KOPT-K1 (cell line): ENCODE measurements at regions not wholly inside any gene's neighbourhood (a gene's known extent, or its start where the extent isn't known, plus 50 kb on each side); places are given as distances from the start of the nearest gene placed in this dataset.

Experiments used
- H3K27ac ChIP-seq: fragments of 200-600 bp; sonication (generic); 2 replicates; pipeline ENCODE4 v1.5.1; 2016; ENCODE audit warnings: antibody characterized with exemption, mild to moderate bottlenecking, low read depth, low read length; ENCODE audit not compliant: poor library complexity, severe bottlenecking
- H3K36me3 ChIP-seq: fragments of 200-600 bp; sonication (generic); 2 replicates; pipeline ENCODE4 v1.5.1; 2017; ENCODE audit warnings: antibody characterized with exemption, mild to moderate bottlenecking, low read length, moderate library complexity; ENCODE audit not compliant: insufficient read depth
- H3K9me3 ChIP-seq: fragments of 200-600 bp; sonication (generic); 2 replicates; pipeline ENCODE4 v1.5.1; 2017; ENCODE audit warnings: antibody characterized with exemption, low read length, mild to moderate bottlenecking; ENCODE audit not compliant: insufficient read depth, poor library complexity, severe bottlenecking

DNA sequence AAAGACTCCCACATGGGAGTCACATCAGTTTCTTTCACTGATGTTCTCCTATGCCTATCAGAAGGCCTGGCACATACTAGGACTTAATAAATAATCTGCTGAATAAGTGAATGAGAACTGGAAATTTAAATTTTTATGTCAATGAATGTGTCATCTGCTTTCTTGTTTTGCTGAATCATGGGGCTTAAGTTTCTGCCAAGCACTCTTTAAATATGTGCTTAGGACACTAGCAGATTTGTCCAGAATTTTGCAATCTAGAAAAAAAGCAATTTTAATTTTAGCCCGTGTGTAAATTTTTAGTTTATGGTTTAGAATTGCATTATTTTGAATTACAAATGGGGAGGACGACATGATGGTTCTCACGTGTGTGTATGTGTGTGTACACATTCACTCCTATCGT is 803.1 kb downstream of the USP25 start:
- Histone ChIP-seq H3K27ac (no peak overlapping the region), H3K9me3 (no peaks in the 10 kb centered on the region), H3K36me3 (no peaks in the 10 kb centered on the region)

GRCh38 chr21:16533692-16534407 is 804.1 kb downstream of the USP25 start:
- no peak overlapping the region for H3K27ac ChIP-seq
- no peaks in the 10 kb centered on the region for H3K9me3 ChIP-seq
- no peaks in the 10 kb centered on the region for H3K36me3 ChIP-seq

DNA sequence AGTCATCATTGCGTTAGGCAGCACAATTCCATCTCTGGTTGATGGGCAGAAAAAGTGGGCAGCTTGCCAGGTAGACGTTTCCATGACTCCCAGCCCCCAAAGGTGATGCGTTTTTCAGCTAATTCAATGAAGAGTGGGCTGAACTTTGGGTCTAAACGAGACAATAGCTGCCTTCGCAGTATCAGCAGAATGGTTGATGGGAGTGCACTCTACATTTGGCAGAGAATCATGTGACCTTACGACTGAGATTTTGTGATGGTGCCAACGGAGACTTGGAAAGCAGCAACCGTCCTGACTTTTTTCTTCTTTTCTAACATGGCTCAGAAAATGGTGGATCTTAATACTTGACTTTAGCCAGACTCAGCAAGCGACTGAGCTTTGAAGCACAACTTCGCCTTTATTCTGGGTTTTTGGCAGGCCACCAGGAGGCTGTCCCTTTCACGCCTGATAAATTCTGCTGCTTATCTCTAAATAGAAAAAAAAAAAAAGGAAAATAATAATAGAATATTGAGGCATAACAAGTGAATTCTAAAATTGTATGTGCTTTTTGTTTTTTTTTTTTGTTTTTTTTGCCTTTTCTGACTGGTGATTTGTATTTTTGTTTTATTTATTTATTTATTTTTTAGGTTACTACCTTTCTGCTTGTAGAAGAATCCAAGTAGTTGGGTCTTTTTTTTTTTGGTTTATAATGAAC is 804.8 kb downstream of the USP25 start:
- Histone ChIP-seq H3K27ac (no peak overlapping the region), H3K36me3 (no peaks in the 10 kb centered on the region), H3K9me3 (no peaks in the 10 kb centered on the region)

DNA sequence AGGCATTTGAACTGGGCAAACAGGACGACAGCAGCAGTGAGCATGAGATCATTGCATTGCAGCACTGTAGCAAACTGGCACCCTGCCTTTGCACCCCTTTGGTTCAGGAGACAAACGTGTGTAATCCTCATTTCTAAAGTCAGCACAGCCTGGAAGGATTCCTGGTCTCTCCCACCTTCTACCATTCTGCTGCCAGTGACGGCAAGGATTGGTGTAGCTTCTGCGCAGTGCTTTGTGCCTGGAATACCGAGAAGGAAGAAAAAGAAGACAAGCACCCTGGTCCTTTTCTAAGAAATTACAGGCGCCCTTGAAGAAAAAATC is 805.3 kb downstream of the USP25 start:
- Histone ChIP-seq H3K36me3 (no peaks in the 10 kb centered on the region), H3K27ac (no peak overlapping the region), H3K9me3 (no peaks in the 10 kb centered on the region)

DNA sequence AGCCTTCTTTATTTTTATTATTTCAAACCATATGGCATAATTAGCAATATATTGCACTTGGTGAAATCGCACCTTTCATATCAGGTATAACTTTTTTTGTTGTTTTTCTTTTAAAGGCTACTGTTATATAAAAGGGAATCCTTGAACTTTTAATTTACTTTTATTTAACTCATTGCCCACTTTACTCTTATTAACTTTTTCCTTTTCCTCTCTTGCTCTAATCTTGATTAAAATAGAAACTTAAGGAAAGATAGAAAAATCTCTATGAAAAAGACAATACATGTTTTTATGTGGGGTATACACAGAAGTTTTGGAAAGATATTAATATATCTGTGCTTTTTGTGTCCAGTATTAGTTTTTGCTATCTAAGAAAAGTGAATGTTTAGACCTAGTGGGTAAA is 805.8 kb downstream of the USP25 start:
- Histone ChIP-seq H3K9me3 (no peaks in the 10 kb centered on the region), H3K27ac (no peak overlapping the region), H3K36me3 (no peaks in the 10 kb centered on the region)

- Histone ChIP-seq H3K9me3 (no peaks in the 10 kb centered on the region), H3K27ac (no peak overlapping the region), H3K36me3 (no peaks in the 10 kb centered on the region)
Measured at GRCh38 chr21:16536140-16536539, 806.4 kb downstream of the USP25 start.

DNA sequence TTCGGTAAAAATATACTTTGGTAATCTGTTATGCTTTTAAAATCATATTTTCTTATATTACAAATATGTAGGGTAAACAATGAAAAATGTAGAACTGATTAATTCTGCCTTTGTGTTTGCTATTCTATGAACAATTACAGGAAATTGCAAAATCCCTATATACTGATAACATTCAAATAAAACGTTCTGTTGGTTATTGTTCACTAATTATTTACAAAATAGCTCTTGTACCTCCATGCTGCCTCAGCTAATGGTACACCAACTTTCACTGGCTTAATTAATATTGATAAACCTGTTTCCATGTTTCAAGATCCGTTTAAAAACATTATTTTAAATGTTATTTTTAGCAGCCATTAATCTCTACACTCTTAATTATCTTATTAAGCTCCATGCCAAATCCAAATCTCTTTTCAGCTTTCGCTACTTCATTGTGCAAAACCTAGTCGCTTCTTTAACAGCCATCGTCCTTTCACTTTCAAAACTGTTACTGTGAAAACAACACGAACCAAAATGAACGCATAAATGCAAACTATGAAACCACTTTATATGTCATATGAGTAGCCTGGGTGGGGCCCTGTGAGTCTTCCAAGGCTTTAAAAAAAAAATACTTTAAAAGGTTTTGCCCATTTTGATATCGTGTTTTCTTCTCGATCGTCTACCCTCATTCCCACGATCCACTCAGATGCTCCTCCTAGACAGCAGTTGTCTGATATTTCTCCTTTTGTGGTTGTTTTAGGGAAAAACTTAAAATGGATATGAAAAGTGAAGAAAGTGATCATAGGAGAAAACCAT is 807.1 kb downstream of the USP25 start:
- Histone ChIP-seq H3K27ac (no peak overlapping the region), H3K9me3 (no peaks in the 10 kb centered on the region), H3K36me3 (no peaks in the 10 kb centered on the region)

DNA sequence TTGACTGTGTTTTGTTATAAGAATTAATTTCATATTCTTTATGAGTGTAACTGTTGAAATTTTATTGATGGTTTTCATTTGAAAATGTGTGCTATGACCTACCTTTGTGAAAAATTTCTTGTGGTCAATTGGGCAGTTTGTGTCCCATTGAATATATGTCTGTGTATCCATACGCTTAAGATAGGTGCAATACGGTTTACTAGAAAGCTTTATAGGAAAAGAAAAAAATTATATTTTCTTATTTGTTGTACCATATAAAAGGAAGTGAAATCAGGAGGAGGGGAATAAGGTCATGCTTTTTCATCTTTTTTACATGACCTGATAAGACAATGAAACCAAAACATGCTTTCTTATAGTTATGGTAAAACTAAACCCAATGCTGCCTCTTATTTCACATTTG is 807.7 kb downstream of the USP25 start:
- no peaks in the 10 kb centered on the region for H3K36me3 ChIP-seq
- no peaks in the 10 kb centered on the region for H3K9me3 ChIP-seq
- no peak overlapping the region for H3K27ac ChIP-seq

DNA sequence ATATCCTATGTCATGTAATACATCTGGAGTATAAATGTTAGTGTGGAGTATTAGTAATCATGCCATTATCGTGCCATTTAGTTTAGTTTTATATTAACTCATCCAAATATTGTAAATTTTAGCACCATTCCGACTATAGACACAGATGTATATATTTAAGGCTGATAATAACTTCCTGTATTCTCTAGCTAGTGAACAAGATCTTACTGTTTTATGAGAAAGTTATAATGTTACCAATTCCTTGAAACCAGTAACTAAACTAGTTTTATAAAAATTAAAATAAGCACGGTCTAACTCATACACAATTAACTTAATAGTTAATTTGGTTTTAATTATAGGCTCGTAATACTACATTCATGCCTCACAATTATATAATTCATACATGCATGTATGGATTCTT is 808.6 kb downstream of the USP25 start:
- Histone ChIP-seq H3K36me3 (no peaks in the 10 kb centered on the region), H3K9me3 (no peaks in the 10 kb centered on the region), H3K27ac (no peak overlapping the region)

- Histone ChIP-seq H3K36me3 (no peaks in the 10 kb centered on the region), H3K9me3 (no peaks in the 10 kb centered on the region), H3K27ac (no peak overlapping the region)
Measured at GRCh38 chr21:16538936-16539440, 809.2 kb downstream of the USP25 start.

GRCh38 chr21:16540966-16541727 is 811.4 kb downstream of the USP25 start:
- no peaks in the 10 kb centered on the region for H3K9me3 ChIP-seq
- H3K36me3 ChIP-seq = no peaks in the 10 kb centered on the region
- no peak overlapping the region for H3K27ac ChIP-seq

GRCh38 chr21:16550118-16550517 is 820.3 kb downstream of the USP25 start:
- no peaks in the 10 kb centered on the region for H3K9me3 ChIP-seq
- H3K36me3 ChIP-seq = no peaks in the 10 kb centered on the region
- H3K27ac ChIP-seq = no peak overlapping the region

GRCh38 chr21:16550917-16551741 is 821.3 kb downstream of the USP25 start:
- Histone ChIP-seq H3K27ac (no peak overlapping the region), H3K36me3 (no peaks in the 10 kb centered on the region), H3K9me3 (no peaks in the 10 kb centered on the region)

DNA sequence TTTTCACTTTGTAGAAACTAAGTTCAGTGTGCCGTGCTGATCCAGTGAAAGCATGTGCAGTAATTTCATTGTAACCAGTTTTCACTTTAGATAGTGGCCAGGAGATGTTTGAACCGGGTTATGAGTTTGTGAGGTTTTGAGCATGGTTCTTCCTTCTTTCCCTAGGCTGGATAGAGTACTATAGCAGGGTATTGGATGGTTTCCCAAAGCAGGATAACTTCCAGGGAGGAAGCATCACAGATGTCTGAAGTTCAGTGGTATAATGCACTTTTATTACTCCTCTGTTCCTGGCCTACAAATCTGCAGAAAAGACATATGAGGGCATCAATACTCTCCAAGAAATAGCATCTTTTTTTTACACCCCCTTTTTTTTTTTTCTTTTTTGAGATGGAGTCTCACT is 823.1 kb downstream of the USP25 start:
- Histone ChIP-seq H3K9me3 (no peaks in the 10 kb centered on the region), H3K27ac (no peak overlapping the region), H3K36me3 (no peaks in the 10 kb centered on the region)
